Keratinocyte (primary cell): ENCODE measurements at regions not wholly inside any gene's neighbourhood (a gene's known extent, or its start where the extent isn't known, plus 50 kb on each side); places are given as distances from the start of the nearest gene placed in this dataset.

Source experiments
- EZH2 ChIP-seq: IDR thresholded peaks from one replicate; pipeline ENCODE4 v1.6.1; 2012; ENCODE audit warnings: inconsistent platforms, mild to moderate bottlenecking, low read length, moderate library complexity
- TF ChIP-seq, protein P1 (sequence below), 3 experiments: IDR thresholded peaks in 1 of 3; conservative IDR thresholded peaks in 1 of 3; optimal IDR thresholded peaks in 1 of 3; 2 replicates in 2 of 3; 3 replicates in 1 of 3; pipeline versions ENCODE3 to v1.5.1; 2011; ENCODE audit warnings: low read length in 3 of 3, mild to moderate bottlenecking in 3 of 3, moderate library complexity in 2 of 3, control low read depth in 1 of 3, inconsistent platforms in 1 of 3; ENCODE audit not compliant: insufficient read depth in 2 of 3; ENCODE audit errors: extremely low read depth in 1 of 3

DNA sequence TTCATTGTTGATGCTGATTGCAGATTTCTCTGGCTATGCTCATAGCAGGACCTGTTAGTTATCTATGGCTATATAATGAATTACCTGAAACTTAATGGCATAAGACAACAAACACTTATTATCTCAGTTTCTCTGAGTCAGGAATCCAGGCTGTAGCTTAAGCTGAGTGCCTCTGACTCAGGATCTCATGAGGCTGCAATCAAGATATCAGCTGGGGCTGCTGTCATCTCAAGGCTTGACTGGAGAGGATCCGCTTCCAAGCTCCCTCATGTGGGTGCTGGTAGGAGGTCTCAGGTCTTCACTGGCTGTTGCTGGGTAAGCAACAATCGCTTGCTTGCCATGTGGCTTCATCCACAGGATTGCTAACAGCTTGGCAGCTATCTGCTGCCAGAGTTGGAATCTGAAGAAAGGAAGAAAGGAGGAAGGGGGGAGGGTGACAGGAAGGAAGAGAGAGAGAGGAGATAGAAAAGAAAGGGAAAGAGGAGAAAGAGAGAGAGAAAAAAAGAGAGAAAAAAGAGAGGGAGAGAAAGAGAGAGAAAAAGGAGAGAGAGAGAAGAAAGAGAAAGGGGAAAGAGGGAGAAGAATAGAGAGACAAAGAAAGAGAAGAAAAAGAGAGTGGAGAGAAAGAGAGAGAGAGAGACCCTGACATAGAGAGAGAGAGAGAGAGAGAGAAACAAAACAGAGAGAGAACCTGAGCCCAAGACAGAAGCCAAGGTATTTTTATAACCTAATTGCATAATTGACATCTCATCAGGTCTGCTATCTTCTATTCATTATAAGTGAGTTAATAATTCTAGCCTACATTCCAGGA lies 579.0 kb upstream of the BTBD3 start:
- TF ChIP-seq, protein P1, sequence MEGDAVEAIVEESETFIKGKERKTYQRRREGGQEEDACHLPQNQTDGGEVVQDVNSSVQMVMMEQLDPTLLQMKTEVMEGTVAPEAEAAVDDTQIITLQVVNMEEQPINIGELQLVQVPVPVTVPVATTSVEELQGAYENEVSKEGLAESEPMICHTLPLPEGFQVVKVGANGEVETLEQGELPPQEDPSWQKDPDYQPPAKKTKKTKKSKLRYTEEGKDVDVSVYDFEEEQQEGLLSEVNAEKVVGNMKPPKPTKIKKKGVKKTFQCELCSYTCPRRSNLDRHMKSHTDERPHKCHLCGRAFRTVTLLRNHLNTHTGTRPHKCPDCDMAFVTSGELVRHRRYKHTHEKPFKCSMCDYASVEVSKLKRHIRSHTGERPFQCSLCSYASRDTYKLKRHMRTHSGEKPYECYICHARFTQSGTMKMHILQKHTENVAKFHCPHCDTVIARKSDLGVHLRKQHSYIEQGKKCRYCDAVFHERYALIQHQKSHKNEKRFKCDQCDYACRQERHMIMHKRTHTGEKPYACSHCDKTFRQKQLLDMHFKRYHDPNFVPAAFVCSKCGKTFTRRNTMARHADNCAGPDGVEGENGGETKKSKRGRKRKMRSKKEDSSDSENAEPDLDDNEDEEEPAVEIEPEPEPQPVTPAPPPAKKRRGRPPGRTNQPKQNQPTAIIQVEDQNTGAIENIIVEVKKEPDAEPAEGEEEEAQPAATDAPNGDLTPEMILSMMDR (optimal IDR thresholded peaks at IDR 0.05 in 1 of 3, IDR thresholded peaks at IDR 0.05 in 1 of 3, conservative IDR thresholded peaks at IDR 0.05 in 1 of 3; ENCODE audit: extremely low read depth in 1 of 3, insufficient read depth in 2 of 3, low read length in 3 of 3) = peak in 1 of 3 experiments; percentile 2
- no peak for TF ChIP-seq EZH2
